GM23248 (cell line): ENCODE measurements at regions not wholly inside any gene's neighbourhood (a gene's known extent, or its start where the extent isn't known, plus 50 kb on each side); places are given as distances from the start of the nearest gene placed in this dataset.

ENCODE experiments used
- EZH2 ChIP-seq: fragments of 200-600 bp; sonication (generic); IDR thresholded peaks from 2 replicates; pipeline ENCODE4 v1.6.1; 2018; ENCODE audit warnings: antibody characterized with exemption, mild to moderate bottlenecking; ENCODE audit not compliant: insufficient read depth, poor library complexity, severe bottlenecking
- EZH2phosphoT487 ChIP-seq: fragments of 200-600 bp; sonication (generic); IDR thresholded peaks from 2 replicates; pipeline ENCODE4 v1.6.1; 2018; ENCODE audit warnings: antibody characterized with exemption, moderate library complexity, mild to moderate bottlenecking, low read depth; ENCODE audit not compliant: insufficient read depth

- TF ChIP-seq EZH2, result no peak
- no peak for TF ChIP-seq EZH2phosphoT487
Observed at GRCh38 chr1:90522432-90522831, 194.7 kb downstream of the BARHL2 start.
